Thoracic aorta (tissue), 2 donors: ENCODE measurements at regions not wholly inside any gene's neighbourhood (a gene's known extent, or its start where the extent isn't known, plus 50 kb on each side); places are given as distances from the start of the nearest gene placed in this dataset.

Experiments
- ATAC-seq: fragments of 150-250 bp; one replicate; pipeline ENCODE4 v1.8.0; 2017; ENCODE audit warnings: low read depth; ENCODE audit not compliant: insufficient number of reproducible peaks, low FRiP score
- DNase-seq: peaks from one replicate; pipeline ENCODE4 v3.0.0-alpha.2; 2020; ENCODE audit warnings: low spot score
- H3K27ac ChIP-seq, 2 donors: fragments of 200-600 bp; sonication (generic); 1 replicate in 1 of 2; 2 replicates in 1 of 2; pipeline ENCODE4 v1.5.1; 2016; ENCODE audit warnings: mild to moderate bottlenecking in 2 of 2, moderate library complexity in 2 of 2
- H3K27me3 ChIP-seq: fragments of 200-600 bp; sonication (generic); replicated peaks from 2 replicates; pipeline ENCODE4 v1.6.0; 2016; ENCODE audit warnings: mild to moderate bottlenecking; ENCODE audit not compliant: insufficient read depth
- H3K36me3 ChIP-seq: fragments of 200-600 bp; sonication (generic); one replicate; pipeline ENCODE4 v1.5.1; 2016
- H3K4me1 ChIP-seq, 2 donors: fragments of 200-600 bp; sonication (generic); 1 replicate in 1 of 2; 2 replicates in 1 of 2; pipeline versions ENCODE4 v1.5.1 to v1.6.0; 2016; ENCODE audit warnings: low read depth in 2 of 2, mild to moderate bottlenecking in 1 of 2; ENCODE audit not compliant: control insufficient read depth in 1 of 2
- H3K4me3 ChIP-seq: fragments of 200-600 bp; sonication (generic); 2 replicates; pipeline ENCODE4 v1.5.1; 2016; ENCODE audit warnings: mild to moderate bottlenecking
- H3K9me3 ChIP-seq: fragments of 200-600 bp; sonication (generic); 2 replicates; pipeline ENCODE4 v1.5.1; 2016
- CTCF ChIP-seq: fragments of 200-600 bp; sonication (generic); IDR thresholded peaks from one replicate; pipeline ENCODE4 v1.5.1; 2019; ENCODE audit warnings: antibody characterized with exemption

- Histone ChIP-seq H3K36me3 (no peaks in the 10 kb centered on the region), H3K9me3 (no peaks in the 10 kb centered on the region), H3K27ac (no peak overlapping the region), H3K27me3 (no peaks in the 10 kb centered on the region), H3K4me1 (peaks cover 0 to 3% of the 10 kb centered on the region in 2 donors), H3K4me3 (no peak overlapping the region)
- TF ChIP-seq CTCF, result no peak
- DNase-seq, result no peak
- ATAC-seq, result no peak
Measured at GRCh38 chr20:57953638-57954037, 243.8 kb upstream of the PMEPA1 start.

- ATAC-seq (no peak), DNase-seq (no peak)
- peaks cover 0 to 10% of the 10 kb centered on the region in 2 donors for H3K4me1 ChIP-seq
- TF ChIP-seq CTCF, result no peak
- H3K27ac ChIP-seq, result no peak overlapping the region
- H3K9me3 ChIP-seq, result no peaks in the 10 kb centered on the region
- no peaks in the 10 kb centered on the region for H3K27me3 ChIP-seq
- H3K4me3 ChIP-seq, result no peak overlapping the region
- no peaks in the 10 kb centered on the region for H3K36me3 ChIP-seq
Measured at GRCh38 chr20:57952136-57952535, 242.3 kb upstream of the PMEPA1 start.

- H3K27me3 ChIP-seq, result no peaks in the 10 kb centered on the region
- DNase-seq (no peak), ATAC-seq (no peak)
- no peak for TF ChIP-seq CTCF
- peaks cover 0 to 10% of the 10 kb centered on the region in 2 donors for H3K4me1 ChIP-seq
- no peak overlapping the region for H3K4me3 ChIP-seq
- no peaks in the 10 kb centered on the region for H3K9me3 ChIP-seq
- no peak overlapping the region for H3K27ac ChIP-seq
- no peaks in the 10 kb centered on the region for H3K36me3 ChIP-seq
Measured at GRCh38 chr20:57951549-57951948, 241.7 kb upstream of the PMEPA1 start.

- TF ChIP-seq CTCF, result no peak
- Histone ChIP-seq H3K27ac (no peak overlapping the region), H3K9me3 (no peaks in the 10 kb centered on the region), H3K36me3 (no peaks in the 10 kb centered on the region), H3K4me1 (peaks cover 0 to 10% of the 10 kb centered on the region in 2 donors), H3K27me3 (no peaks in the 10 kb centered on the region), H3K4me3 (no peak overlapping the region)
- DNase-seq, result no peak
- ATAC-seq, result no peak
Measured at GRCh38 chr20:57950764-57951485, 241.1 kb upstream of the PMEPA1 start.

- TF ChIP-seq CTCF, result no peak
- H3K27me3 ChIP-seq, result no peaks in the 10 kb centered on the region
- H3K4me3 ChIP-seq, result no peak overlapping the region
- no peak for DNase-seq
- no peaks in the 10 kb centered on the region for H3K9me3 ChIP-seq
- ATAC-seq, result no peak
- peaks cover 0 to 10% of the 10 kb centered on the region in 2 donors for H3K4me1 ChIP-seq
- no peaks in the 10 kb centered on the region for H3K36me3 ChIP-seq
- H3K27ac ChIP-seq, result no peak overlapping the region
Measured at GRCh38 chr20:57948180-57948955, 238.6 kb upstream of the PMEPA1 start.
